ENCODE measurements at regions not wholly inside any gene's neighbourhood (a gene's known extent, or its start where the extent isn't known, plus 50 kb on each side); places are given as distances from the start of the nearest gene placed in this dataset.
"Not testable (repeated sequence)": the region's sequence is repeated elsewhere in the genome, so short reads cannot be mapped to it uniquely, and the experiment has no call there.

GRCh38 chr7:110418659-110419280 is 672.2 kb upstream of the LRRN3 start:
- DNase-seq: no peak

GRCh38 chr7:110420788-110421187 is 670.1 kb upstream of the LRRN3 start:
- no peak for DNase-seq

DNA sequence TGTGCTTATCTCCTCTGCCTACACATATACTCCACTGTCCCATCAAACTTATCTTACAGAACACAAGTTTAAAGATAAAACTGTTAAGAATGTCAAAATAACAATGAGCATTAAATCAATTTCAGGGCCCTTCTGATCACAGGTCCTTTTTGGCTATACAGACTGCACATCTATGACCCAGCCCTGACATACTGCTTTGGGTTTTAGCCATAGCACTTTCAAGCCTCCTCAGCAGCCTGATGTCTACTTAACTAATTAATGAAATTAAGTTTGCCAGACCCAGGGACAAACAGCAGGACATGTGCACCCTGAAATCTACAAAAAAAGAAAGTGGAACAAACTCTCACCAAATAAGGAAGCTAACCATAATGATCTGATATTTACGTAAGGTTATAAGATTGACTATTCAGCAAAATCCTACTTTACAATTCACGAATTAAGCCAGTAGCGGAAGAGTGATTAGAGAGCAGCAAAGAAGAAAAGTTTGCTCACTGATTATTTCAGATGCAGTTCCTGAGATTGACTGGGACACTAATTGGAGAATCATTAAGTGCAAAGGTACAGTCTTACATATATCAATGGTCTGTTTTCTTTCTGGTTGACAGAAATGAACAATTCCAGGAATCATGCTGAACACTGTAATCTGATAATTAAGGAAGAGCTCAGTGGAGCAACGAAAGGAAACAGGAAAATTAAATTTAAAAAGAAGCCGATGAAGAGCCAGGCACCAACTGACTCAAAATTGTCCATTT is 669.3 kb upstream of the LRRN3 start:
- DNase-seq: no peak

DNA sequence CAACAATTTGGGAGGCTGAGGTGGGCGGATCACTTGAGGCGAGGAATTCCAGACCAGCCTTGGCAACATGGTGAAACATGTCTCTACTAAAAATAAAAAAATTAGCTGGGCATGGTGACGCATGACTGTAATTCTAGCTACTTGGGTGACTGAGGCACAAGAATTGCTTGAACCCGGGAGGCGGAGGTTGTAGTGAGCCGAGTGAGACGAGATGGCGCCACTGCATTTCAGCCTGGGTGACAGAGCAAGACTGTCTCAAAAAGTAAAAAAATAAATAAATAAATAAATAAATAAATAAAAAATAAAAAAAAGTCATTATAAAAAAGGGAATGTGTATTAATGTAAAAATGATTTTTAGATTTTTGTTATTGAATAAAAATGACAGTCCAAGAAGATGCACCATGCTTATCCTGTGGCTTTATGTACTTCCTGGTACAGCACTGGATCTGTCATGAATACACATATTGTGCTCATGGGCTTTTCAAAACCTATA is 658.8 kb upstream of the LRRN3 start:
- no peak for DNase-seq

GRCh38 chr7:110438926-110439325 is 652.0 kb upstream of the LRRN3 start:
- not testable (repeated sequence) for DNase-seq

GRCh38 chr7:110442381-110442837 is 648.5 kb upstream of the LRRN3 start:
- peak; percentile 36 for DNase-seq

DNA sequence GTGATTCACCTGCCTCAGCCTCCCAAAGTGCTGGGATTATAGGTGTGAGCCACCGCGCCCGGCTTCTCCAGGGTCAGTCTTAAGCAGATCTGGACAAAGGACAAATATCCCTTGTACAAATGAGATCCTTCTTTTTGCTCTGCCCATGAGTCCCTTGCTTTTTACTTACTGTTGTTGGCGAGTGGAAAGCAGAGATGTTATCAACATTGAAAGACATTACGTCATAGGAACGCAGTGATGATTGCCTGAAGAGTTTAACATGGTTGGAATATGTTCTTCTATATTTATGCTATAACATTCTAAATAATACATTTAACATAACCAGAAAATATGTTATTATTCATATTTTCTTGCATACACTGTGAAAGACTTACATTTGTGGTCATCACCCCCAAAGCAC is 644.3 kb upstream of the LRRN3 start:
- no peak for DNase-seq

DNA sequence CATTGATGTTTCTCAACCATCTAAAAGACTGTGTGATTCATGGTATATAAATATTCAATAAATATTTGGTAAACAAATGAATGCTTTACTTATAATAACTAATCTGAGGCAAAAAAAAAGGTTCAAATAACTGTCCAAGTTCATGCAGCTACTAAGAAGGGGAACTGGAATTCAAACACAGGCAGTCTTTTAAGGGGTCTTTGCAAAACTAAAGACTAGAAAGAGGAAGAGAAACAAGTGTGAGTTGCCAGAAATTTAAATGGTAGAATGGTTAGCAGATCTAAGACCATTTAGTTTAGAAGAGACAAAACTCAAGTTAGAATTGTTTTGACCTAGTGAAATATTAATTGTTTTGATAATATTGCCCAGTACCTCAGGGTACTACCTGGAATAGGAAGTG is 642.0 kb upstream of the LRRN3 start:
- DNase-seq: no peak

- no peak for DNase-seq
Observed at GRCh38 chr7:110454713-110455112, 636.2 kb upstream of the LRRN3 start.

GRCh38 chr7:110461621-110462020 is 629.3 kb upstream of the LRRN3 start:
- DNase-seq: no peak

DNA sequence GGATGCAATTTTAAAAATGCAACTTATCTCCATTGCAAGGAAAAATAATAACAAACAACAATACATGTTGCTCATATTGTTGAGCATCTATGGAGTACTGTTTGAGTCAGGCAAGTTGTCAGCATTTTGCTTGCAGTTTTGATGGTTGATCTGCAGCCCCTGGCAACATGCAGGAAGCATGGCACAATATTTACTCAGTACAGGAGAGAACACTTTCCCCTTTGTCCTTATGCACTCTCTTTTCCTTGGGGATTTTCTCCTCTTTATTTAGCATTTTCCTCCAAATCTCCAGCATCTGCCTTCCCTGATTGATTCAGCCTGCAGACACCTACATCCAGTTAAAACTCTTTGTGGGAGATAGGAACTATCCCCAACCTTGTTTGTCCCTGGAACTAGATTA is 620.5 kb upstream of the LRRN3 start:
- DNase-seq: no peak

GRCh38 chr7:110472419-110472818 is 618.5 kb upstream of the LRRN3 start:
- not testable (repeated sequence) for DNase-seq

DNA sequence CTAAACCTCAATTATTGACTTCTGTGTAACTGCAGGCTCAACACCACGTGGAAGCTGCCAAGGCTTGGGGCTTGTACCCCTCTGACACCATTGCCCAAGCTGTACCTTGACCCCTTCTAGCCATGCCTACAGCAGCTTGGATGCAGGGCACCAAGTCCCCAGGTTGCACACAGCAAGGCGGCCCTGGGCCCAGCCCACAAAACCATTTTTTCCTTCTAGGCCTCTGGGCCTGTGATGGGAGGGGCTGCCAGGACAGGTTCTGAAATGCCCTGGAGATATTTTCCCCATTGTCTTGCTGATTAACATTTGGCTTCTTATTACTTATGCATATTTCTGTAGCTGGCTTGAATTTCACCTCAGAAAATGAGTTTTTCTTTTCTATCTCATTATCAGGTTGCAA is 610.0 kb upstream of the LRRN3 start:
- DNase-seq: no peak

DNA sequence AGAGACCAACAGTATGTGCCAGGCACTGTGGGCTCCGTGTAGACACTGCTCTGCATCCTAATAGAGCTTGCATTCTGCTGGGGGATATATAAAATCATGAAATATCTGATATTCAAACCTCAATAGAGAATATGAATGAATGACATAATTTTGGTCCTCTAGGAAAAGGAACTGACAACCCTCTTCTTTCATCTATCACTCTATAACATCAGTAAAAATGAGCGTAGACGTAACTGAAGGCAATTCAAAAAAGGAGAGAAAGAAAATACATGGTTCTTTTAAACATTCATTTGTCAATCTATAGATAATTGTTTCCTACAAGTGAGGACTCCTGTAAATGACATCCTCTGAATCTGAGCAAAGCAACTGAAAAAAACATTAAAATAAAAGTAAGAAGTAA is 607.4 kb upstream of the LRRN3 start:
- no peak for DNase-seq

GRCh38 chr7:110484356-110484755 is 606.6 kb upstream of the LRRN3 start:
- DNase-seq: no peak

DNA sequence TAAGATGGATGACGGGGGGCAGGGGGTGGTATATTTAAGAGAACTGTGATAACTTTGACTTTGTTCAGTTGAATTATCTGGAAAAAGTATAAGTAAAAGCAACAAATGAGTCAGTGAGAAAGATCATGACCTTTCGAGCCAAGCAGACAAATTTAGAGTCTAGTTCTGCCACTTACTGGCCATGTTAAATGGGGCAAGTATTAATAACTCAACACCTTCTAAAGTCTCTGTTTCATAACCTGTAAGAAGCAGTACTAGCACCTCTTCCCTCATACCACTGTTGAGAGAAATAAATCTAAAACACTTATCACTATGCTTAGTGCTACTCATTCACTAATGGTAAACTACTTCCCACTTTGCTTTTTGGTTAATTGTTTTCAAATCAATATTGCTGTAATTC is 604.4 kb upstream of the LRRN3 start:
- no peak for DNase-seq

DNA sequence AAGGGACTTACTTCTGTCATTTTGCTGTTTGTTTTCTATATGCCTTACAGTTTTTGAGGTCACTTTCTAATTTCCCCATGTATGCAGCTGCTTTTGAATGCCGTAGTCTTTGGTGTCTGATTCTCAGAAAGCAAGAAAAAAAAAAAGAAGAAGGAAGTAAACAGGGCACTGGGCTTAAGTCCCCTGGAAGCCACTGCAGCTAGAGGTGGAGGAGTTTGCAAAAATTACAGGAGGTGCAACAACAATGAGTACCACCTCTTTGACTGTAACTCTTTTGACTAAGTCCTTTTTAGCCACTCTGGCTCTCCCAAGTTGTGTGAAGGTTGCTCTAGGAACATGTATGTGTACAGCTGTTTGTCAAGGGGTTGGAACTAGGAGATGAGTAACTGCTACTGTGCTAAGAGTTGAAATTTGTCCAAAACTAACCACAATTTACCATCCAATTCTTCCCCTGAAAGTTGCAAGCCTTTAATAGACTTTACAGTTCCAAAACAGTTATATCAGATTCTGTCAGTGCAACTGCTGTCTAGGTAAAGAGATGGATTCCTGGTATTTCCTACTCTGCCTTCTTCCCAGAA is 588.0 kb upstream of the LRRN3 start:
- no peak for DNase-seq

- DNase-seq: no peak
Observed at GRCh38 chr7:110507369-110507768, 583.6 kb upstream of the LRRN3 start.

DNA sequence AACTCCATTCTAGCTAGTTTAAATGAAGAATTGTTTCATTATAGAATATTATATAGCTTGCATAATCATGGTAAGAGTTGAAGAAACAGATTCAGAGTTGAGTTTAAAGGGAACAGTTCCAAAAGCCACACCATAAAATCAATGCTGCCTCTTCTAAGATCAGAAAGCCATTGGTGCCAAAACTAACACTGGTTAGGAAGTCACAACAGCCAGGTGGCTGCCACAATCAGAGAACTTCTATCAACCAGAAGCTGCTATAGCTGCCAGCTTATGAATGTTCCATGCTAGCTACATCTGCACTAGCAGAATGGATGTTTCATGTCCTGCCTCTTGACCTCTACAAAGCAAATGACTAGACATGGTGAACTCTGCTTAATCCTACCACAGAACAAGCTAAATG is 583.1 kb upstream of the LRRN3 start:
- DNase-seq: no peak

GRCh38 chr7:110514975-110515551 is 575.9 kb upstream of the LRRN3 start:
- DNase-seq: not testable (repeated sequence)

- no peak for DNase-seq
Observed at GRCh38 chr7:110519851-110520250, 571.1 kb upstream of the LRRN3 start.

DNA sequence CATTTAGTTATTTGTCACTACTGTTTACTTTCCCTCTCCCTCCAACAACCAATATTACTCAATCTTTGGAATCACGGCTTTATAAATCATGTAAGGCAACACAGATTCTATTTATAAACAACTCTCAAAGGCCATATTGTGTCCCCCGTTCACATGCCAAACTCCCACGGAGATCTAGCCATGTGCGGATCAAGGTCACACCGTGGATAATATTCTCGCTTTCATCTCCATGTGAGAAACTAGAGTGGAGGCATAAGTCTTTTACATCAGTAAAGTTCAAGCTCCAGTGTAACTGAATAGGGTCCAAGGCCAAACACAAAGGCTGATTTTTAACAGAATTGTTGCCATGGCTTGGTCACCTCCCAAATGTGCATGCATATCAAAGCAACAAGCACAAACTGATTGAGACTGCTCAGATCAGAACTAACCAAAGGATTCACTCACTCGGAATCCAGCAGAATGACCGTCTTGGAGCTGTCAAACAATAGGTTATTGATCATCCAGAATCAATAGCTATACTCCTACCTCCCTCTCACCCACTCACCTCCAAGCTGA is 569.5 kb upstream of the LRRN3 start:
- no peak for DNase-seq

DNA sequence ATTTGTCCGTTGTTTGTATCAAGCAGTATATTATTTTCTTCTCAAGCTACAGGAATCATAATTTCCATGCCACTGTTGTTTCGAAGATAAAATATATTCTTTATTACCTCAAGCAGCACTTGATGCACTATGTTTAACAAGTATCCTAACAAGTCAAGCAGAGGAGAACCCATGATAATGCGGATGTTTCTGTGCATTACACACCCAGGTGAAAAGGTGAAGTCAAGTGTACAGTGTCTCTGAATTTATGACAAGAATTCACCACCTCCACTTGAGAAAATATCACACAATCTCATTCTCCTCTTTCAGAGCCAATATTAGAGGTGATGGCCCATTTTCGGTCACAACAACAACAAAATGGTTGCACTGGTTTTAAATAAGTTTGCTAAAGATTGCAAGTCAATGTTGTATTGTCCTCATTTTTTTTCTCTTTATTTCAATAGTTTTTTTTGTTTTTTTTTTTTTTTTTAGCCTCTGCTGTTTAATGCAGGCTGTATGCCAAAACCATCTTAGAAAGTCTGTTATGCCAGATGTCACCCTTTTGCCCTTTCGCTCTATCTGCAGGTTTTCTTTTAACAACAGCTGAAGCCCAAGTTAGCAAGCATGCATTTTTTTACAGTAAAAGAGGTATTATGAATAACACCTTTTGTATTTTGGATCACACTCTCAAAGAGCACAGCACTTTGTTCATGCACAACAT is 568.7 kb upstream of the LRRN3 start:
- no peak for DNase-seq
